DMS79 treated with DMSO at 0.1 percent for 48 hours (cell line): ENCODE measurements at regions not wholly inside any gene's neighbourhood (a gene's known extent, or its start where the extent isn't known, plus 50 kb on each side); places are given as distances from the start of the nearest gene placed in this dataset.
A peak's percentile ranks its signal among the peaks of the same experiment; 100 is the strongest.
"Not testable (repeated sequence)": the region's sequence is repeated elsewhere in the genome, so short reads cannot be mapped to it uniquely, and the experiment has no call there.

Source experiments
- DNase-seq: peaks from one replicate; lab custom pipeline; 2025; lab: John Stamatoyannopoulos, UW

DNA sequence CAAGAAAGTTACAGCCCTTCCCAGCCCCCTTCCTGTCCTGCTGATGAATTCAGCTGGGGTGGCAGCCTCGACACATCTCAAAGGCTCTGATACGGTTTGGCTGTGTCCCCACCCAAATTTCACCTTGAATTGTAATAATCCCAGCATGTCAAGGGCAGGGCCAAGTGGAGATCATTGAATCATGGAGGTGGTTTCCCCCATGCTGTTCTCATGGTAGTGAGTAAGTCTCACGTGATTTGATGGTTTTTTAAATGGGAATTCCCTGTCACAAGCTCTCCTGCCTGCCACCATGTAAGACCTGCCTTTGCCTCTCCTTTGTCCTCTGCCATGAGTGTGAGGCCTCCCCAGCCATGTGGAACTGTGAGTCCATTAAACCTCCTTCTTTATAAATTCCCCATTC, 163.2 kb upstream of the FOXF1 start:
- no peak for DNase-seq

DNA sequence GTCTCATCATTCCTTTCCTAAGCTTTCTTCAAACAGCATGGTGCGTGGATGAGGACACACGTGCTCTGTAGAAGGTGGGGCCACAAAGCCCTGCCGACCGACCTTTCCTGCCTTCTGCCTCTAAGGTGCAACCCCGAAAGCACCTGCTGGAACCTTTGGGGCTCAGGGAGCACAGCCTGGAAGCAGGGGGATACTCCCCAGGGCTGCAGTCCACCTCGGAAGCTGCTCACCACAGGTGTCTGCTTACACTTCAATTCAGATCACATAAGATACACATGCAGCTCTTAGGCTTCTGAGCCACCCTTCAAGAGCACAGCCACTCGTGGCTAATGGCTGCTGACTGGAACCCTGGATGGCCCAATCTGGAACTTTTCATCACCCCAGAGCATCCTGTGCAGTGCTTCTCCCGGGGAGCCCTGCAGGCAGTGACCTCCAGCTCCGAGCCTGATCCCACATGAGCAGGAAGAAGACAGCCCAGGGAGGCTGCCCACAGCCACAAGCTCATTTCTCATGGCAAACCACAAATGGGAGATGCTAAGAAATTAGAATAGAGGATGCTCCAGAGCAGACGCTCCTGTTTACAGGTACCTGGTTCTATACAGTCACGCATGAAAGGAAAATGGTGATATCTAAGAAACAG, 162.3 kb upstream of the FOXF1 start:
- no peak for DNase-seq

DNA sequence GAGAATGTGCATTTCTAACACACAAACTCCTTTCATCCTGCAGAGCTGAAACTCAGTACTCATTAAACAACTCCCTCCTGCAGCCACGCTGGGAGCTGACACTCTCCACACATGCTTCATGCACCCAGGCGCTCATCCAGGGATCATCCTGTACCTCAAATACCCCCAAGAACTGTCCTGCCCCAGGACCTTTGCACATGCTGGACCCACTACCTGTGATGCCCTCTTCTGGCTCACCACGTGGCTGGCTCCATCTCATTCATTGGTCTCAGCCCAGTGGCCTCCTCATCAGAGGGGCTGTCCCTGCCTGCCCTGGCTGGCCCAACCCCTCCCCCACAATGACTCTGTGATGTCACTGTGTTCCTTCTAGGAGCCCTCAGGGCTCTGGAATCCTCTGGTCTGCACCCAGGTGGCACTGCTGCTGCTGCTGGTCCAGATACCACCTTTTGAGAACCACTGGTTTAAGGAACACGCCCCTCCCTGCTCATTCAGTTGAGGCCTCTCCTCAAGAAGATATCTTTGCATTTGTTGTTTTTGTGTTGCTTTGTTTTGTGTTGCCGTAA, 160.9 kb upstream of the FOXF1 start:
- no peak for DNase-seq

DNA sequence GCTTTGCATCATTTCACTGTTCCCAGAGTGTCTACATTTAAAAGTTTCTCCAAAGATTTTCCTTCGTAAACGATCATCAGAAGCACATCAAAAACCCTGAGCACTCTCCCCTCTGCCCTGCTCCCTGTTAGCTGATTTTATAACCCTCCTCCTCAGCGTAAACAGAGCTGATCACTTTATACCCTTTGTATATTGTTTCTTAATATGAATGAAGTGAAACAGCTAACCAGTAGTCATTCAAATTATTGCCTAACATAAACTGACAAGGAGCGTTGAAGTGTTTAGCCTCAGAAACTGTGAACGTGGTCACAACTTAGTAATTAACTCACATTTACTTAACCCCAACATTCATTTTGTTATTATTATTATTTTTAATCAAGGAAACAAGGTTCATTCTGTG, 160.0 kb upstream of the FOXF1 start:
- no peak for DNase-seq

DNA sequence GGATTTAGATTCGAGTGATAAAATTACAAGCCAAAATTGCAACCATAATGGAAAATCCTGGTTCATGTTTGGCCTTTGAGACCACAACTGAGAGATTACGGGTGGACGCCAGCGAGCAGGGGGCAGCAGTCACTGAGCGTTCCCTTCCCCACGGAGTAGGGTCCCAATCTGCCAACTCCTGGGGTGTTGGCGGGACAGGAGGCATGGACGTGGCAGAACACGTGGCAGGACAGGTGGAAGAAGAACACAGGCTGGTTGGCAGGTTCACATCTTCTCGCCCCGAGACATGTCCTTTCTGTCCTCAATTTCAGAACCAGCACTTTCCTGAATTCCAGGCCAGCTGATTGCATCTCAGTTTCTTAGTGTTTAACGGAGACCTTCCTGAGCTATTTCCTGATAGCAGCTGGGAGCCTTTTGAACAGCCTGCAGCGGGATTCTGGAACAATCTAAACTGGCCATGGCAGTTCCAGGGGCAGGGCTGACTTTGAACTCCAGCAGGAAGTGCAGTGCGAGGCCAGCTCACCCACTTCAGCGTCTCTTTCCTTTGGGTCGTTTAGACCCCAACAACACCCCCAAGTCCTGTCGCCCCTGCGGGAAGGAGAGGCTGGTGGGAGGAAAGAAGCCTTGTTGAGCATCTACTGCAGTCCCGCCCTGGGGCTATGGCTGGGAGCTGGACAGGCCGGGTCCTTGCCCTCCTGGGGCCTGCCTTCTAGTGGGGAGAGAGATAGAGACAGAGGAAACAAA, 159.1 kb upstream of the FOXF1 start:
- no peak for DNase-seq

DNA sequence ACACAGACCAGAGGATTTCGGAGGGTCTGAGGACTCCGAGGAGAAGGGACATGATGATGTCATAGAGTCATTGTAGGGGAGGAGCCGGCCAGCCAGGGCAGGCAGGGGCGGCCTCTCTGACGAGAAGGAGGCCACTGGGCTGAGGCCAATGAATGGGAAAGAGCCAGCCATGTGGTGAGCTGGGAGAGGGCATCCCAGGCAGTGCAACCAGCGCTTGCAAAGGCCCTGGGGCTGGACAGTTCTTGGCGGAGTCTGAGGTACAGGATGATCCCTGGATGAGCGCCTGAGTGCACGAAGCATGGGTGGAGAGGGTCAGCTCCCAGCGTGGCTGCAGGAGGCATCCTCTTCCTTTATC, 158.6 kb upstream of the FOXF1 start:
- not testable (repeated sequence) for DNase-seq

DNA sequence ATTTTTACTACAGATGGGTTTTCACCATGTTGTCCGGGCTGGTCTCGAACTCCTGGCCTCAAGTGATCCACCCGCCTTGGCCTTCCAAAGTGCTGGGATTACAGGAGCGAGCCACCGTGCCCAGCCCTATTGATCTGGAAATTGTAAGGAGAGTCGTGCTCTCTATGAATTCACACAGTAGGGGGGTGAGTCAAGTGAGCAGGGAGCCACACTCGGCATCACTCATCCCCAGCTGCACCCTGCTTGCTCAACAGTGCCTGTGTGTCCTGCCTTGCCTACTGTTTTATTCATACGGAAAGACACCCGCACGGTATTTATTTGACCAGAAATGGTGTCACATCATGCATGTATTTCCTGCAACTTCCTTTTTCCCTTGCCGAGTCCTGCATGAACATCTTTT, 157.2 kb upstream of the FOXF1 start:
- no peak for DNase-seq

DNA sequence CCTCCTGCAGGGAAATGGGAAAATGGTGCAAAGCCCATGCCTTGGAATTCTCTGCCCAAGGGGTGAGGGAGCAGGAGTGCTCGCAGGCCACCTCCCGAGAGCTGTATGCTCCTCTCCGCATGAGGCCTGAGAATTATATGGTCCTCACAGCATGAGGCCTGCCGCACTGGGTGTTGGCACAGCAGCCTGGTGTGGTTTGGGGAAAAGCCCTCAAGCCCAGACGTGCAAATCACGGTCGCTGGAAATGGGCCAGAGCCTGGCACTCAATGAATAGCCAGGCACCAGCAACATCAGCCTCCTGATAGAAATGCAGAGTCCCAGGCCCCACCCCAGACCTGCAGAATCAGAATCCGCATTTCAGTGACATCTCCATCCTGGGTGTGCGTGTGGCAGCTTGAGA, 156.4 kb upstream of the FOXF1 start:
- DNase-seq = no peak

DNA sequence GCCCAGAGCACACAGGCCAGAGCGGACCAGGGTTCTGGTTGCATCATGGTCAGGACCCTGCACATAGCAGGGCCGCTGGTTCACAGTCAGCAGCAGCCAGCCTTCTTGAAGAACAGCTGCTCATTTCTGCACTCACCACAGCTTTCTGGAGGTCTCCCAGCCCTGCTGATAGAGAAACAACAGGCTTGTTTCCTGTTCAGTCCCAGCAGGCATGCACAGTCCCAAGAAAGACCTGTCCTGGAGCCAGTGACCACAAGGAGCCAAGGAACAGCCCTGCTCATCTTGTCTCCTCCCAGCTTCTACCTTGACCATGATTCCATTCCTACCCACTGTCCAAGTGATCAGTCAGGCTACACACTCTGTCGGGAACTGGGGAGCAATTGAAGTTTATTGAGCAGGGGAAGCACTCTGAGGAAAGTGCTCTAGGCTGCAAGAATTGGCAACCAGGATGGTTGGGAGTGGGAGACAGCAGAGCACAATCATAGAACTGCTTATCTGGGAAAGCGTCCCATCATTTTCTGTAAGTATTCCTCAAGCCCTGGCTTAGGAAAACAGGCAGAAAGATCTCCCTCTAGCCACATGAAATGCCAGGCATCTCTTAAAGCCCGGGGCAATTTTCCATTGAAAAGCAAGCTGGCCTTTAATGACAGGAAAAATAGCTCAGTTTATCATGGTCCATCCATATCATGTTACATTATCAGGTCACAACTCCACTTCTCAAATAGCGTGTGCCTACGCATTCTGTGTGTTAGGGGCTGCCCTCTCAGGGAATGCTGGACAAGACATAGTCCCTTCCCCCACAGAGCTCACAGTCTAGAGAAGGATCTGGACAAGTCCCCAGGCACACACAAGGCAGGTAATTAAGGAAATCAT, 155.4 kb upstream of the FOXF1 start:
- DNase-seq = no peak

DNA sequence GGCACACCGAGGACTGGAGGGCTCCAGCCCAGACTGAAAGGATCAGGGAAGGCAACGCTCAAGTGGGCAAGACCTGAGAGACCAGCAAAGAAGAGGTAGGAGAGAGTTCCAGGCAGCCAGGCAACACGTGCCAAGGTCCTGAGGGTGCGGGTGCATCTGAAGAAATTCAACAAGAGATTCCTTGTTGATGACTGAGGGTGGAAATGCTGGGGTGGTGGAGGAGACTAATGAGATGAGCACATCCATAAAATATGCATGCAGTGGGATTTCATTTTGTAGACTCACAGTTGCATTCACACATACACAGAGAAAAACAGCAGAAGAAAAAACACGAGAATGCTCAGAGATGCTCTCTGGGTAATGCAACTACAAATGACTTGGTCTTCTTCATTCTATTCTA, 154.8 kb upstream of the FOXF1 start:
- DNase-seq = no peak

DNA sequence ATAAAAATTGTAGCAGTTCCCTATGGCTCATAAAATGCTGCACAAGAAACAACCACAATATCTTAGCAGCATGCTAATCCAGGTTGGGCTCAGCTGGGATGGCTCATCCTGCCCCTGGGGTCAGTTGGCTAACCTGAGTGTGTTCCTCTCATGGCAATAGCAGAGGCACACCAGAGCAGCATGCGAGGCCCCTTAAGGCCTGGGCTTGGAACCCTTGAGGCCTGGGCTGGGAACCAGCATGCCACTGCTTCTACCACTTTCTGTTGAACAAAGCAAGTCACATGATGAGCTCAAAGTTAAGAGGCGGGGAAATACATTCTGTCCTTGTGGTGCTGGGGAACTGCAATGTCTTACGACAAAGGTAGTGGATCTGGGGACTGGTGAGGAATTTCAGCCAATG, 154.4 kb upstream of the FOXF1 start:
- DNase-seq = no peak

DNA sequence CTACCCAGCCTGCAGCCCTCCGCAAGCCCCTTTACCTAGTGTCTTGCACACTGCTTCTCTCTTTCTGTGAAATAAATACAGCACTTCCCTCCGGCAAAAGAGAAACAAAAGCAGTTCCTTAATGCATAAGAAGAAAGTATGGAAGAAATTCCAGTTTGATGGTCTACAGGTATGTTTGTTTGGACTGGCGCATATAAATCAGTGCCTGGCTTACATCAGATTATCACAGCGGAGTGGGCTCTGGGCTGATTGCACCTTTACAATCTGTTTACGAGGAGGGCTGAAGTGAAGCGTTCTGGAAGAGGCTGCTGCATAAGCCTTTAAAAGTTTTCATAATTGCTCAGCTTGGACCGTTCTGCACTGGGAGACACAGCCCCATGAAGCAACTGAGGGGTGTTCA, 153.5 kb upstream of the FOXF1 start:
- no peak for DNase-seq

DNA sequence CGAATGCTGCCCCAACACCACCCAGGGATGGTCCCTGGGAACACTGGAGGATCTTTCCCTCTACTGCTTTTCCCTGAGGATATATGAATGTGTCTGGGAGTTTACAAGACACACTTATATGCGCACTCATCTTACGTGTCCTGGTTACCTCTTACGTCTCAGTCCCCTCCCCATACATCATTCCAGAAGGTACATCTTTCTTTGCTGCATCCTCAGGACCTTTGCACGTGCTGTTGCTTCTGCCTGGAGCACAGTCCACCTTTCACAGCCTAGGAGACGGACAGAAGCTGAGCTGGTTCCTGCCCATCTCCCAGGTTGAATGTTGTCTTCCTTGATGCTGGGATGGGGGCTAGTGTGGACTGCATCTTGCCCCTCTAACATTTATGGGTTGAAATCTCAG, 153.0 kb upstream of the FOXF1 start:
- no peak for DNase-seq

DNA sequence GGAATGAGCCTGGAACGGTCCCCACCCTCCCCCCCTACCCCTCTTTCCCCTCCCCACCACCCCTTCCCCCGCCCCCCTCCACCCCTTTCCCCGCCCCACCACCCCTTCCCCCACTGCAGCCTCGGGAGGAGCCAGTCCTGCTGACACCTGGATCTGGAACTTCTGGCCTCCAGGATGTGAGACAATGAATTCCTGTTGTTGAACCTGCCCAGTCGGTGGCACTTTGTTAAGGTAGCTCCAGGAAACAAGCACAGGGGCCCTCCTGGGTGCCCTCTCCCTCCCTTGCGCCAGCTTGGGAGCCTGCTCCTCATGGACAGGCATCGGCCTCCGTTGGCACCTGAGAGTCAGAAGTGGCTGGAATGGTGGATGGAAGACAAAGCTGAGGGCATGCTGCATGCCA, 152.4 kb upstream of the FOXF1 start:
- no peak for DNase-seq

DNA sequence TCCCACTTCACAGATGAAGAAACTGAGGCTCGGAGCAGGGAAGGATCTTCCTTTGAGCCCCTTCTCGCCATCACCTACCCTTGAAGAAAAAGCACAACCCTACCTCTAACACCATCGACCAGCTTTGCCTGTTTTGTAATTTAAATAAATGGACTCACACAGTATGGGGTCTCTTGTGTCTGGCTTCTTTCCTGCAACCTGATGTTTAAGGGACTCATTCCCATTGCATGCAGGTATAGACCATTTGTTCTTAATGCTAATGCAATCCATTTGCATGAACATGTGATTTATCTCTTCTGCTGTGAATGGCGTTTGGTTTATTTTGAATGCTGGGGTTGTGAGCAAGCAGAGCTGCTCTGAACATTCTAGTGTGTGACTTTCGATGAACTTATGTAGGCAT, 150.8 kb upstream of the FOXF1 start:
- DNase-seq = no peak

DNA sequence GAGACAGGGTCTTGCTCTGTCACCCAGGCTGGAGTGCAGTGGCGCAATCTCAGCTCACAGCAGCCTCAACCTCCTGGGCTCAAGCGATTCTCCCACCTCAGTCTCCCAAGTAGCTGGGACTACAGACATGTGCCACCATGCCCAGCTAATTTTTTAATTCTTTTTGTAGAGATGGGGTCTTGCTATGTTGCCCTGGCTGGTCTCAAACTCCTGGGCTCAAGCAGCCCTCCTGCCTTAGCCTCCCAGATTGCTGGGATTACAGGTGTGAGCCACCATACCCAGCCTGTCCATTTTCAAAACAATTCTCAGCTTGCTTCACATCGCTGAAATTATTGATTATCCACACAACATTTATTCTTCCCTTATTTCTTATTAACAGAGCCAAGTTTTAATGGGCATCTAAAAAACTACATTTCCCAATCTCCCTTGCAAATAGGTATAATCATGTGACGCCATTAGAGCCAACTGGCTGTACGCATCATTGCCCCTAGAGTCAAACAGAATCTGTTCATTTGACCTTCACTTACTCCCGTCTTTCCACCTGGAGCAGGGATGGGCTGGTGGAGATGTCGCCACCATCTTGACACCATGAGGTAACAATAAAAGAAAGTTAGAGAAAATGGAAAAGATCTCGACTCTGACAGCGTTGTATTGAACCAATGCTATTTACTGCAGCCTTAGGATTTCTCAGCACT, 148.0 kb upstream of the FOXF1 start:
- no peak for DNase-seq

DNA sequence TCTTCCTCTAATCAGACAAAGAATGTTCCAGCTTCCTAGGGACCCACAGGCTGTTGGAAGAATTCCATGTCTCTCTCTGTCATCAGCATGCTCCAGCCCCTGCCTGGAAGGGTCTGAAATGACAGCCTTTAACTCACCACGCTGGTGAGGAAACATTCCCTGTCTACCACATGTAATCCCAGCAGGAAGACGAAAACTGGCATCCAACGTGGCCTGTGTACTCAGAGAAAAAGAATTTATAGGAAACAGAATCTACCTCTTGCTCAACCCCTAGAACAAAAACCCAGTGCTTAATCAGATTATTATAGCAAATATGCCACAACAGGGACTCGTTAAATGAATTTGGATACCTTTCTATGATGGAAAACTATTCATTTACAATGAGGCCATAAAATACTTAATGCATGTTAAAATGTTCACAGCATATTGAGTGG, 147.3 kb upstream of the FOXF1 start:
- no peak for DNase-seq

DNA sequence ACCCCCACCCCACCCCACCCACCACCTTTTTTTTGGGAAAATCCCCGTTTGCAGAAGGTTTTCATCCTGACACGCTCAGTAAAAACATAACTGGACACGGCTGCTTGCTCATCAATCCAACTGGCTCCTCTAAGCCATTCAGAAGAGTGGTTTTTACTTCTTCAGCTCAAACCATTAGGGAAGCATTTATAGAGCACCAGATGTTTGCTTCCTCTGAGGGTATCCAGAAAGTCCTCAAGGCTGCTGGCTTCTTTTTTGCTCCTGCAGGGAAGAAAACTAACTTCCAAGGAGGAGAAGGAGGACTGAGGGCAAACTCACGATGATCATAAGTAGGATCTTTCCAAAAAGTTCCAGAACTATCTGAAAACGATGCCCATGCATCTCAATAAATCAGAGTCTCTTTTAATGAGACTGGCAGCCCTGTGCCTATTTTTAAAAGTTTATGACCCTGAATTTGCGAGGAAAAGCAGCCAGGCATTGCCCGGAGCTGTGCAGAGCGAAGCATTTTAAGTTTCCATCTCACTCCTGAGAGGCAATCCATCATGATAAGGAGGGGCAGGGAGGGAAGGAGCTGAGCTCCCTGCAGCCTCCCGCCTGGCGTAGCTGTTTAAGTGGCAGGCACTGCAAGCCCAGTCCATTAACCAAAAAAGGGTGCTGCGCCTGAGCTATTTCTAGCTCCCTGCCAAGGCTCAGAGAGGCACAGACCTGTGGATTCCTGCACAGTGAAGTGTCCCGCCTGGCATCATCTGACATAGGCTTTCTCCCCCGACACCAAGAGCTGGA, 146.3 kb upstream of the FOXF1 start:
- DNase-seq = peak; percentile 11

DNA sequence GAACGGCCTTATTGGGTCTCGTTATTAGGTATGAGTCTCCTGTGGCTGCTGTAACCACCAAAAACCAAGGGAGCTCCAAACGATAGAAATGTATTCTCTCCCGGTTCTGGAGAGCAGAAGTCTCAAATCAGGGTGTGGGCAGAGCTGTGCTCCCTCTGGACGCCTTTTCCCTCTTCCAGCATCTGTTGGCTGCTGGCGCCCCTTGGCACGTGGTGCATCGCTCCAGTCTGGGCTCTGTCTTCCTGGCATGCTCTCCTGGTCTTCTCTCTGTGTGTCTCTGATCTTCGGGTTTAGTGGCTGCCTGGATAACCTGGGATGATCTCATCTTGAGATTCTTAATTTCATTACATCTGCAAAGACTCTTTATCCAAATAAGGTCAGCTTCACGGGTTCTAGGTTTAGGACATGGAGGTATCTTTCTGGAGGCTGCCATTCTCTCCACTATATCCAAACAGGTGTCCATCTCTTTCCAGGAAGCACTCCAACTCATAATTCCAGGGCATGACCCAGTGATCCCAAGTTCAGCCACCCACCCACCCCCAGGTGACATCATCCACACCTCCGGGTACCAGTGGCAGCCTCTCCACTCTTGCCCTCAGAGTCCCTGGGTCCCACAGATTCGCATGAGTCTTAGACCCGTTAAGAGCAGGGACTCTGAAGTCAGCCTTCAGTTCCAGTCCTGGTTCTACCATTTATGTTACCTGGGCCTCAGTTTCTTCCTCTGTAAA, 145.5 kb upstream of the FOXF1 start:
- DNase-seq = no peak

DNA sequence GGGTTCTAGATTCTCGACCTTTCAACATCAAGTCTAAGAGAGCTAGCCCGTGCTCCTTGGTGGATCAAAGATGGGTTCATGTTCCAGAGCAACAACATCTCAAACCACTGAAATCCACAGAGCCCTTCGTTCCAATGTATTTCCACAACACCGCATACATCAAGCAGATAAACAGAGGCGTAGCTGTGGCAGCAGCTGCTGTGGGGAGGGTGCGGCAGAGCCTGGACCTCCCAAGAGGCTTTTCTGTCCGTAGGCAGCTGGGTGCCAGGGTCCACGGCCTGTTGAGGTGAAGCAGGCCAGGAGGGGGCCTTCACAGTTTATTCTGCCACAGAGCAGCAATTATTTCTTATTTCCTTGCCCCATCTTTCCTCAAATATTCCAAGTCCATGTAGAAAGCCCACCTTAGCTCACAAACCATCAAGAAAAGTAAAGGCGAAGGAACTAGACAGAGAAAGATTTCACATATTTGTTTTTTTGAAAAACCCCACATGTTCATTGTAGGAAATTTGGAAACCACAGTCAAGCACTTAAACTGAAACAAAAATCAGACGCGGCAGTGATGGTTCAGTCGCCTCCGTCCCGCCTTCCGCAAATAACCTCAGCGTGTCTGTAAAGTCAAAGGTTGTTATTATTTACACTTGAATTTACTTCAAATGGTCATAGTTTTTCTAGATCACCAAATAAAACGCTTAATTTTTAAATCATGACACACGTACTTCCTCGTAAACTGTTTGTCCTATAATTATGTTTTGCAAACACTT, 144.6 kb upstream of the FOXF1 start:
- no peak for DNase-seq
